SK-N-MC (cell line): ENCODE measurements at regions not wholly inside any gene's neighbourhood (a gene's known extent, or its start where the extent isn't known, plus 50 kb on each side); places are given as distances from the start of the nearest gene placed in this dataset.

Source experiments
- EZH2 ChIP-seq: fragments of 200-600 bp; sonication (generic); IDR thresholded peaks from one replicate; pipeline ENCODE4 v1.6.1; 2017; ENCODE audit warnings: antibody characterized with exemption
- FOXP2 ChIP-seq: optimal IDR thresholded peaks from 2 replicates; pipeline ENCODE3; 2011; ENCODE audit warnings: mild to moderate bottlenecking, moderate library complexity; ENCODE audit not compliant: insufficient read depth; ENCODE audit errors: extremely low read length, control extremely low read depth
- POLR2AphosphoS5 ChIP-seq: IDR thresholded peaks from 2 replicates; pipeline ENCODE4 v1.6.1; 2012; ENCODE audit warnings: mild to moderate bottlenecking, low read depth, low read length, borderline replicate concordance

DNA sequence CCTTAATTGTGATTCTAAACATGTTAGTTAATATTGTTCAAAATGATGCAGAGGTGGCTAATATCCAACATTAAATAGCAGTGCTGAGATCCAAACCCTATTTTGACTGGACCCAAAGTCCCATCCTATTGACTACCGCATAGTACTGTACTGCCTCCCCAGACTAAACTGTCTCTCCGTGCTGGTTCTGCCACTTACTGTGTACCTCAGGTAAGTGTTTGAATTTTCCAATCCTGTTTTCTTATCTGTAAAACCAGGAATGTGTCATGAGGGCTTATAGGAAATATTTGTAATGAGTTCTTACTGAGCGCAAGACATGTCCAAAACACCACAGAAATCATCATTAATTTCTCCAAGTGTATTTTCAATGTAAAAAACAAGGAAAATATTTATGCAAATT, 209.2 kb upstream of the CD180 start:
- TF ChIP-seq POLR2AphosphoS5 (no peak), FOXP2 (no peak), EZH2 (no peak)
